Caco-2 (cell line): ENCODE measurements at regions not wholly inside any gene's neighbourhood (a gene's known extent, or its start where the extent isn't known, plus 50 kb on each side); places are given as distances from the start of the nearest gene placed in this dataset.
"Not testable (repeated sequence)": the region's sequence is repeated elsewhere in the genome, so short reads cannot be mapped to it uniquely, and the experiment has no call there.

Experiments used
- BruUV-seq: library from RNA; stranded (reverse); fragments of 400-500 nt; replicated peaks from 2 replicates; lab custom pipeline; 2021; lab: Mats Ljungman, UMichigan
- CTCF ChIA-PET: fragments of 300-600 bp; sonication (Branson Sonifier 250); formaldehyde crosslinking; loops from one replicate; lab custom pipeline; 2022; ENCODE audit warnings: antibody characterized with exemption; lab: Charles Lee
- POLR2A ChIA-PET: fragments of 300-600 bp; sonication (Branson Sonifier 250); formaldehyde crosslinking; loops from one replicate; lab custom pipeline; 2022; ENCODE audit warnings: antibody characterized with exemption; lab: Charles Lee
- DNase-seq, 2 experiments: peaks; one replicate each; pipeline versions ENCODE4 v3.0.0 to v3.0.0-alpha.2; 2020 to 2022
- H3K27me3 ChIP-seq: replicated peaks from 2 replicates; pipeline ENCODE4 v1.6.0; 2011; ENCODE audit warnings: low read length; ENCODE audit not compliant: control insufficient read depth, insufficient read depth
- H3K36me3 ChIP-seq: 2 replicates; pipeline ENCODE4 v1.5.1; 2011; ENCODE audit warnings: low read length; ENCODE audit not compliant: control insufficient read depth, insufficient read depth
- H3K4me1 ChIP-seq: fragments of 250-450 bp; sonication (Bioruptor Pico); 2 replicates; pipeline ENCODE4 v1.5.1; 2020; ENCODE audit warnings: mild to moderate bottlenecking
- H3K4me3 ChIP-seq: 2 replicates; pipeline ENCODE4 v1.5.1; 2011; ENCODE audit warnings: low read depth, mild to moderate bottlenecking, control low read depth, low read length
- H3K9me3 ChIP-seq: fragments of 250-450 bp; sonication (Bioruptor Pico); 2 replicates; pipeline ENCODE4 v1.5.1; 2020; ENCODE audit warnings: mild to moderate bottlenecking, moderate library complexity
- H3K27ac Mint-ChIP-seq: one replicate; pipeline ENCODE4 v1.8.0; 2022; ENCODE audit warnings: mixed read lengths; ENCODE audit not compliant: unreplicated experiment
- H3K27me3 Mint-ChIP-seq: one replicate; pipeline ENCODE4 v1.8.0; 2022; ENCODE audit warnings: mixed read lengths; ENCODE audit not compliant: insufficient read depth, unreplicated experiment
- H3K36me3 Mint-ChIP-seq: one replicate; pipeline ENCODE4 v1.8.0; 2022; ENCODE audit warnings: mild to moderate bottlenecking, mixed read lengths; ENCODE audit not compliant: insufficient read depth, unreplicated experiment
- H3K4me1 Mint-ChIP-seq: one replicate; pipeline ENCODE4 v1.8.0; 2022; ENCODE audit warnings: low read depth, mixed read lengths; ENCODE audit not compliant: unreplicated experiment
- H3K4me3 Mint-ChIP-seq: one replicate; pipeline ENCODE4 v1.8.0; 2022; ENCODE audit warnings: mild to moderate bottlenecking, moderate library complexity, mixed read lengths; ENCODE audit not compliant: unreplicated experiment
- H3K9me3 Mint-ChIP-seq: one replicate; pipeline ENCODE4 v1.8.0; 2022; ENCODE audit warnings: mixed read lengths; ENCODE audit not compliant: unreplicated experiment
- intact Hi-C: fragments of 100-400 bp; cut with micrococcal nuclease; formaldehyde crosslinking; loops from one replicate; pipeline ENCODE4 v1.10.0; 2022; ENCODE audit not compliant: unreplicated experiment
- TF ChIP-seq, protein P1 (sequence below), 2 experiments: fragments of 200-600 bp in 1 of 2; IDR thresholded peaks; 1 replicate in 1 of 2; 2 replicates in 1 of 2; pipeline versions ENCODE4 v1.5.1 to v1.8.0; 2011 to 2022; ENCODE audit warnings: antibody characterized with exemption in 1 of 2, control low read depth in 1 of 2, inconsistent platforms in 1 of 2, low read depth in 1 of 2, low read length in 1 of 2, mild to moderate bottlenecking in 1 of 2, moderate library complexity in 1 of 2; ENCODE audit not compliant: insufficient read depth in 1 of 2, severe bottlenecking in 1 of 2, unreplicated experiment in 1 of 2

DNA sequence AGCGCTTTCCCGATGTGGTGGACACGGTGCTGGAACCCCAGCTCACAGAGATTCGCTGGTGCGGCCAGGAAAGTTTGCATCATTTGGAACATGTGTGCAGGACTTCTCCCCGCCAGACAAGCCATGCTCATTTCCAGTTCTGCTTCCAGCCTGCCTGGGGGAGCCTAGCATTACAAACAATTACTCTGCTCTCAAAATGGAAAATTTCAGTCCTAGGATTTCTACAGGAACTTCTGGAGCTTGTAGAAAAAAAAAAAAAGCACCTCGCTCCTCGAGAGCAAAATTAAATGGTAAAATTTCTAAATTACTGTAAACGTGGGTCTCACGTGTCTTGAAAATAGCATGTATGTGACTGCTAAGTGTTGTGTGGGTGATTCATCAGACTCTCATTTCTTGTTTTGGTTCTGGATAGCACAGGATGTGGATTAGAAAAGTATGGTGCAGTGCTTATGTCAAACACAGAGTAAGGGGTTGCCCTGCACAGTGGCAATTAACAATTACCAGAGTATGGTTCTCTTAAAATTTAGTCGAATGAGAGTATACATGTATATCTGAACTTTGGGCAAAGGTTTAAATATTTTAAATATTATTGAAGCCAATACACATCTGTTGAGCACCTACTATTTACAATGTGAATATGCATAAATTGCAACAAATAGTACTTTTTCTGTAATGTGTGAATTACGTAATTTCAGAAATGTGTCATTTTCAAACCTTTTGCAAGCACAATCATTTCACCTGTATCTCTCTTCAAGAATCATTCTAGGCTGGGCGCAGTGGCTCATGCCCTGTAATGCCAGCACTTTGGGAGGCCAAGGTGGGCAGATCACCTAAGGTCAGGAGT, 61.8 kb upstream of the PTGFRN start:
- Mint-ChIP-seq H3K9me3 (no peaks in the 10 kb centered on the region), H3K27me3 (no peaks in the 10 kb centered on the region), H3K27ac (no peak overlapping the region), H3K4me3 (no peak overlapping the region), H3K36me3 (no peaks in the 10 kb centered on the region), H3K4me1 (peaks cover 13% of the 10 kb centered on the region)
- ChIA-PET POLR2A (no interaction called here), CTCF (no interaction called here)
- no peaks in the 10 kb centered on the region for H3K36me3 ChIP-seq
- peaks cover 3% of the 10 kb centered on the region for H3K4me1 ChIP-seq
- intact Hi-C loops, result no loop called here
- no peak for DNase-seq
- no TSS peak for BruUV-seq
- no peaks in the 10 kb centered on the region for H3K9me3 ChIP-seq
- TF ChIP-seq, protein P1, sequence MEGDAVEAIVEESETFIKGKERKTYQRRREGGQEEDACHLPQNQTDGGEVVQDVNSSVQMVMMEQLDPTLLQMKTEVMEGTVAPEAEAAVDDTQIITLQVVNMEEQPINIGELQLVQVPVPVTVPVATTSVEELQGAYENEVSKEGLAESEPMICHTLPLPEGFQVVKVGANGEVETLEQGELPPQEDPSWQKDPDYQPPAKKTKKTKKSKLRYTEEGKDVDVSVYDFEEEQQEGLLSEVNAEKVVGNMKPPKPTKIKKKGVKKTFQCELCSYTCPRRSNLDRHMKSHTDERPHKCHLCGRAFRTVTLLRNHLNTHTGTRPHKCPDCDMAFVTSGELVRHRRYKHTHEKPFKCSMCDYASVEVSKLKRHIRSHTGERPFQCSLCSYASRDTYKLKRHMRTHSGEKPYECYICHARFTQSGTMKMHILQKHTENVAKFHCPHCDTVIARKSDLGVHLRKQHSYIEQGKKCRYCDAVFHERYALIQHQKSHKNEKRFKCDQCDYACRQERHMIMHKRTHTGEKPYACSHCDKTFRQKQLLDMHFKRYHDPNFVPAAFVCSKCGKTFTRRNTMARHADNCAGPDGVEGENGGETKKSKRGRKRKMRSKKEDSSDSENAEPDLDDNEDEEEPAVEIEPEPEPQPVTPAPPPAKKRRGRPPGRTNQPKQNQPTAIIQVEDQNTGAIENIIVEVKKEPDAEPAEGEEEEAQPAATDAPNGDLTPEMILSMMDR (IDR thresholded peaks at IDR 0.05; ENCODE audit: insufficient read depth in 1 of 2, low read depth in 1 of 2, low read length in 1 of 2, severe bottlenecking in 1 of 2, unreplicated experiment in 1 of 2), result no peak
- no peaks in the 10 kb centered on the region for H3K27me3 ChIP-seq
- H3K4me3 ChIP-seq, result no peak overlapping the region

DNA sequence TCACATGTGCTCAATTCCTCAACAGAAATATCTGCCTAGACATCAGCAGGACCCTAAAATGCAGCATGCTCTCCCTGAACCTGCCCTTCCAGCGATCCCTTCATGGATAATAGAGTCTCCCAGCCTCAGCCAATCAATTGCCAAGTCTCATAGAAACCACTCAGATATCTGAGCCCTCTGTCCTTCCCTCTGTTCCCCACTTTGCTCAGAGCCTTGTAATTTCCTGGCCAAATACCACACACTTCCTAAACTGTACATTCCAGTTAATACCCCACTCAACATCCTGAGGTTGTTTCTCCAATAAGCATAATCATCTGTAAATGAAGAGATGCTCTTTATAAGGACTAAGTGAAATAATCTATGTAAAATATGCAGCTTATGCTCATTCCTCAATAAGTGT, 59.3 kb upstream of the PTGFRN start:
- ChIA-PET POLR2A (no interaction called here), CTCF (no interaction called here)
- Mint-ChIP-seq H3K36me3 (no peaks in the 10 kb centered on the region), H3K27me3 (no peaks in the 10 kb centered on the region), H3K4me1 (peaks cover 34% of the 10 kb centered on the region), H3K4me3 (no peak overlapping the region), H3K27ac (no peak overlapping the region), H3K9me3 (no peaks in the 10 kb centered on the region)
- Histone ChIP-seq H3K9me3 (no peaks in the 10 kb centered on the region), H3K36me3 (no peaks in the 10 kb centered on the region), H3K4me3 (no peak overlapping the region), H3K4me1 (peaks cover 24% of the 10 kb centered on the region), H3K27me3 (no peaks in the 10 kb centered on the region)
- DNase-seq, result no peak
- no TSS peak for BruUV-seq
- TF ChIP-seq, protein P1 (IDR thresholded peaks at IDR 0.05; ENCODE audit: insufficient read depth in 1 of 2, low read depth in 1 of 2, low read length in 1 of 2, severe bottlenecking in 1 of 2, unreplicated experiment in 1 of 2), result no peak
- intact Hi-C loops, result loop anchor here (10.0 kb wide), 1 partner anchor 204 kb away; no protein-coding TSS in a partner anchor

DNA sequence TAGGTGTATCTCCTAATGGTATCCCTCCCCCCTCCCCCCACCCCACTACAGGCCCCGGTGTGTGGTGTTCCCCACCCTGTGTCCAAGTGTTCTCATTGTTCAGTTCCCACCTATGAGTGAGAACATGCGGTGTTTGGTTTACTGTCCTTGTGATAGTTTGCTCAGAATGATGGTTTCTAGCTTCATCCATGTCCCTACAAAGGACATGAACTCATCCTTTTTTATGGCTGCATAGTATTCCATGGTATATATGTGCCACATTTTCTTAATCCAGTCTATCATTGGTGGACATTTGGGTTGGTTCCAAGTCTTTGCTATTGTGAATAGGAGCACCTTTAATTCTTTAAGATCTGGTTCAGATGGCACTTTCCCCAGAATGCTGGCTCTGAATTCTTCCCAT, 58.5 kb upstream of the PTGFRN start:
- DNase-seq, CTCF ChIA-PET, H3K9me3 Mint-ChIP-seq, BruUV-seq, H3K36me3 Mint-ChIP-seq, H3K4me3 ChIP-seq, H3K36me3 ChIP-seq, H3K4me3 Mint-ChIP-seq, H3K9me3 ChIP-seq, H3K27ac Mint-ChIP-seq, H3K27me3 ChIP-seq, POLR2A ChIA-PET, H3K27me3 Mint-ChIP-seq: not testable (repeated sequence)
- H3K4me1 ChIP-seq, result peaks cover 24% of the 10 kb centered on the region
- intact Hi-C loops, result loop anchor here (10.0 kb wide), 1 partner anchor 204 kb away; no protein-coding TSS in a partner anchor
- peaks cover 34% of the 10 kb centered on the region for H3K4me1 Mint-ChIP-seq
